Cardiac septum (tissue), 1 donor: ENCODE measurements at regions not wholly inside any gene's neighbourhood (a gene's known extent, or its start where the extent isn't known, plus 50 kb on each side); places are given as distances from the start of the nearest gene placed in this dataset.
"Not testable (repeated sequence)": the region's sequence is repeated elsewhere in the genome, so short reads cannot be mapped to it uniquely, and the experiment has no call there.

Source experiments
- DNase-seq: peaks from one replicate; pipeline ENCODE4 v3.0.0-alpha.2; 2020; ENCODE audit warnings: low spot score
- intact Hi-C: fragments of 100-400 bp; cut with DNase I; formaldehyde crosslinking; loops from one replicate; pipeline ENCODE4 v1.14.0; 2022
- donor health status: DM: no; HTN: no; CAD: no.

GRCh38 chrX:51125743-51126142, 206.9 kb upstream of the NUDT10 start:
- intact Hi-C loops, DNase-seq: not testable (repeated sequence)

GRCh38 chrX:51144828-51145442, 187.7 kb upstream of the NUDT10 start:
- intact Hi-C loops, result loop anchor here (10.0 kb wide), 1 partner anchor 310 kb away; no protein-coding TSS in a partner anchor
- DNase-seq, result no peak

GRCh38 chrX:51148848-51149247, 183.8 kb upstream of the NUDT10 start:
- no peak for DNase-seq
- intact Hi-C loops, result loop anchor here (10.0 kb wide), 1 partner anchor 306 kb away; no protein-coding TSS in a partner anchor

GRCh38 chrX:51151734-51152133, 180.9 kb upstream of the NUDT10 start:
- DNase-seq, result no peak
- intact Hi-C loops, result no loop called here

GRCh38 chrX:51155157-51155556, 177.5 kb upstream of the NUDT10 start:
- intact Hi-C loops, result no loop called here
- DNase-seq, result no peak

- intact Hi-C loops, result no loop called here
- no peak for DNase-seq
These were observed 177.1 kb upstream of the NUDT10 start for GRCh38 chrX:51155566-51155965.

- no peak for DNase-seq
- intact Hi-C loops, result no loop called here
These were observed 174.4 kb upstream of the NUDT10 start for GRCh38 chrX:51158231-51158630.

- DNase-seq, intact Hi-C loops: not testable (repeated sequence)
These were observed 173.2 kb upstream of the NUDT10 start for GRCh38 chrX:51159378-51159777.

- intact Hi-C loops, result no loop called here
- no peak for DNase-seq
These were observed 168.9 kb upstream of the NUDT10 start for GRCh38 chrX:51163730-51164129.

GRCh38 chrX:51178356-51178900, 154.2 kb upstream of the NUDT10 start:
- intact Hi-C loops, DNase-seq: not testable (repeated sequence)

GRCh38 chrX:51179805-51180204, 152.8 kb upstream of the NUDT10 start:
- intact Hi-C loops, result not testable (repeated sequence)

GRCh38 chrX:51182545-51182944, 150.1 kb upstream of the NUDT10 start:
- DNase-seq, result no peak
- intact Hi-C loops, result no loop called here

More at GRCh38 chrX:51179805-51180204, 152.8 kb upstream of the NUDT10 start:
- DNase-seq, result not testable (repeated sequence)

GRCh38 chrX:51192104-51192503, 140.5 kb upstream of the NUDT10 start:
- no peak for DNase-seq
- intact Hi-C loops, result no loop called here

GRCh38 chrX:51215266-51215665, 117.4 kb upstream of the NUDT10 start:
- intact Hi-C loops, result no loop called here
- DNase-seq, result no peak

GRCh38 chrX:51215856-51216255, 116.8 kb upstream of the NUDT10 start:
- intact Hi-C loops, result no loop called here
- DNase-seq, result no peak

- intact Hi-C loops, result no loop called here
These were observed 90.4 kb upstream of the NUDT10 start for GRCh38 chrX:51242212-51242611.

GRCh38 chrX:51257490-51257889, 75.1 kb upstream of the NUDT10 start:
- no peak for DNase-seq
- intact Hi-C loops, result no loop called here

More at GRCh38 chrX:51242212-51242611, 90.4 kb upstream of the NUDT10 start:
- DNase-seq, result no peak

GRCh38 chrX:51262271-51262670, 70.4 kb upstream of the NUDT10 start:
- DNase-seq, intact Hi-C loops: not testable (repeated sequence)

- no peak for DNase-seq
- intact Hi-C loops, result no loop called here
These were observed 60.0 kb upstream of the NUDT10 start for GRCh38 chrX:51272638-51273037.

GRCh38 chrX:51281758-51282318, 50.8 kb upstream of the NUDT10 start:
- intact Hi-C loops, result no loop called here

More at GRCh38 chrX:51281758-51282318, 50.8 kb upstream of the NUDT10 start:
- DNase-seq, result no peak
